ENCODE measurements at regions not wholly inside any gene's neighbourhood (a gene's known extent, or its start where the extent isn't known, plus 50 kb on each side); places are given as distances from the start of the nearest gene placed in this dataset.

DNA sequence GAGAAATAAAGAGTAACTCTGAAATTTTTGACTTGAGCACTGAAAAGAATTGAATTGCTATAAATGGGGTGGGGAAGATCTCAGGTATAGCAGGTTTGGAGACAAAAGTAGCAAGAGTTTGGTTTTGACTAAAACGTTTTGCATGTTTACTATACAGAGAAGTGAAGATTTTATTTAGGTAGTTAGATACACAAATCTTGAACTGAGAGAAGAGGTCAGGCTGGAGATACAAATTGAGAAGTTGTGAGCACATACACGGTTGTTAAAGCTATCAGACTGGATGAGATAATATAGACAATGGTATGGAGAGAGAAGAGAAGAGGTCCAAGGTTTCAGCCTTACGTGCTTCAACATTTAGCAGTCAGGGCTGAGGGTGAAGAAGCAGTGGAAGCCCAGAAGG lies 420.9 kb downstream of the FOXO1 start:
- Histone ChIP-seq H3K27me3 (no peaks in the 10 kb centered on the region), H3K4me3 (no peak overlapping the region), H3K36me3 (no peaks in the 10 kb centered on the region), H3K4me1 (no peaks in the 10 kb centered on the region), H3K9me3 (peaks cover 0 to 9% (median 0%) of the 10 kb centered on the region in 11 donors), H3K27ac (no peak overlapping the region)
- no peak for TF ChIP-seq CTCF (IDR thresholded peaks at IDR 0.05)
- intact Hi-C loops (cut with DNase I), result no loop called here
- 56 to 73% methylated on average over 3 of the region's 3 CpGs for WGBS, 2 donors
- ATAC-seq (no peak), DNase-seq (no peak)

GRCh38 chr13:40247845-40248244 lies 418.6 kb downstream of the FOXO1 start:
- no peak for DNase-seq
- H3K27ac ChIP-seq, result no peak overlapping the region
- H3K9me3 ChIP-seq, result peaks cover 0 to 9% (median 0%) of the 10 kb centered on the region in 11 donors
- peaks cover 0 to 12% (median 0%) of the 10 kb centered on the region in 9 donors for H3K4me1 ChIP-seq
- H3K36me3 ChIP-seq, result no peaks in the 10 kb centered on the region
- TF ChIP-seq CTCF (IDR thresholded peaks at IDR 0.05), result no peak
- no peak overlapping the region for H3K4me3 ChIP-seq
- peak in 1 of 8 donors; percentile 70 for ATAC-seq
- intact Hi-C loops (cut with DNase I), result no loop called here
- H3K27me3 ChIP-seq, result no peaks in the 10 kb centered on the region

DNA sequence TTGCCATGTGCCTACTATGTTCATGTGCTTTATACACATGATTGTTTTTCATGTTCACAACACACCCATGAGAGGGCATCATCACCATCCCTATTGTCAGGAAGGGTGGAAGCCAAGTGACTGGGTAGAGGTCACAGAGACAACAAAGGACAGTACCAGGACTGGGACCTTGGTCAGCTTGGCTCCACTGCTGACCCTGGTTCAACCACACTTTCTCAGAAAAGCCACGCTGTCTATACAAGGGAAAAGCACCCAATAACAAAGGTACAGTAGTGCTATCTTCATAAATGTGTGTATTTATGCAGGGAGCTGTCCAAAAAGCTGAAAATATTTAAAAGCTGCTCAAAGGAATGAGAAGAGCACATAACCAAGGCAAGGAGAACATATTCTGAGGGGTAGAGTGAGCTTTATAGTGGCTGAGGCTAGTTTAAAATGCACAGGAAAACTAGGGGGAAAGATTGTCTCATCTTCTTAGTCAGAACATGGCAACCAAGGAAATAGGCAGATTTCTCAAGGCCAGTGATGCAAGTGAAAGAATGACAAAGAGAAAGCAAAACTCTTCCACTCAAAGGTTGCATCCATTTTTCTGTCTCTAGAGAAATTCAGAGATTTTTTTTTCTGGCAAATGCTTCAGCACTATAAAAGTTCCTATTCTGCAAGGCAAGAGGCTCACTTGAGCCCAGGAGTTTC lies 415.0 kb downstream of the FOXO1 start:
- peak overlapping the region in 4 of 10 donors; percentile 6 to 47 (median 22) for H3K27ac ChIP-seq
- H3K36me3 ChIP-seq, result no peaks in the 10 kb centered on the region
- peak in 3 of 8 donors; percentile 30 to 56 (median 53) for ATAC-seq
- TF ChIP-seq CTCF (IDR thresholded peaks at IDR 0.05), result peak in 2 of 9 donors; percentile 4 to 11
- H3K27me3 ChIP-seq, result no peaks in the 10 kb centered on the region
- peaks cover 0 to 26% (median 7%) of the 10 kb centered on the region in 9 donors for H3K4me1 ChIP-seq
- peaks cover 0 to 9% (median 0%) of the 10 kb centered on the region in 11 donors for H3K9me3 ChIP-seq
- no peak for DNase-seq
- 36 to 88% methylated on average over 1 of the region's 1 CpG for WGBS, 2 donors
- no peak overlapping the region for H3K4me3 ChIP-seq
- intact Hi-C loops (cut with DNase I), result loop anchor here in 1 of 10 donors (10.0 kb wide), 1 partner anchor 177 kb away; no protein-coding TSS in a partner anchor

DNA sequence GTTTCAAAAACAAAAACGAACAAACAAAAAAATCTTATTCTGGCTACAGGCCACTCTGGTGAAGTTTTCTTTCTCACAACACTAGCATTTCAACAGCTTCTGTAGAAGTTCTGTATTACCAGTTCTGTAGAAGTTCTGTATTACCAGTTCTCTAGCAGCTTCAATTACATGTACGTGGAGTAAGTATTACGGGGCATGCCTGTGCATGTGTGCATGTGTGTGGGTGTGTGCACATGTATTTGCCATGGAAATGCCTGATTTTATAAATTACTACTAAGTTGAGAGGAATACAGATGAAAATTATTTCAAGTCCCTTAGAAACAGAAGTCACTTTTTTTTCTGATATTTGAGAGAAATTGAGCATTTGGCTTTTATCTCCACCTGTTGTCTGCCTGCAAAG lies 414.2 kb downstream of the FOXO1 start:
- Histone ChIP-seq H3K27me3 (no peaks in the 10 kb centered on the region), H3K4me3 (no peak overlapping the region), H3K27ac (peak overlapping the region in 4 of 10 donors; percentile 2 to 49 (median 16)), H3K36me3 (no peaks in the 10 kb centered on the region), H3K9me3 (peaks cover 0 to 9% (median 0%) of the 10 kb centered on the region in 11 donors), H3K4me1 (peaks cover 0 to 26% (median 7%) of the 10 kb centered on the region in 9 donors)
- ATAC-seq (no peak), DNase-seq (no peak)
- intact Hi-C loops (cut with DNase I), result loop anchor here in 1 of 10 donors (10.0 kb wide), 1 partner anchor 177 kb away; no protein-coding TSS in a partner anchor
- WGBS, 2 donors, result 85 to 90% methylated on average over 3 of the region's 3 CpGs
- no peak for TF ChIP-seq CTCF (IDR thresholded peaks at IDR 0.05)

Data from heart right ventricle (tissue), 16 donors.